ENCODE measurements at regions not wholly inside any gene's neighbourhood (a gene's known extent, or its start where the extent isn't known, plus 50 kb on each side); places are given as distances from the start of the nearest gene placed in this dataset.

DNA sequence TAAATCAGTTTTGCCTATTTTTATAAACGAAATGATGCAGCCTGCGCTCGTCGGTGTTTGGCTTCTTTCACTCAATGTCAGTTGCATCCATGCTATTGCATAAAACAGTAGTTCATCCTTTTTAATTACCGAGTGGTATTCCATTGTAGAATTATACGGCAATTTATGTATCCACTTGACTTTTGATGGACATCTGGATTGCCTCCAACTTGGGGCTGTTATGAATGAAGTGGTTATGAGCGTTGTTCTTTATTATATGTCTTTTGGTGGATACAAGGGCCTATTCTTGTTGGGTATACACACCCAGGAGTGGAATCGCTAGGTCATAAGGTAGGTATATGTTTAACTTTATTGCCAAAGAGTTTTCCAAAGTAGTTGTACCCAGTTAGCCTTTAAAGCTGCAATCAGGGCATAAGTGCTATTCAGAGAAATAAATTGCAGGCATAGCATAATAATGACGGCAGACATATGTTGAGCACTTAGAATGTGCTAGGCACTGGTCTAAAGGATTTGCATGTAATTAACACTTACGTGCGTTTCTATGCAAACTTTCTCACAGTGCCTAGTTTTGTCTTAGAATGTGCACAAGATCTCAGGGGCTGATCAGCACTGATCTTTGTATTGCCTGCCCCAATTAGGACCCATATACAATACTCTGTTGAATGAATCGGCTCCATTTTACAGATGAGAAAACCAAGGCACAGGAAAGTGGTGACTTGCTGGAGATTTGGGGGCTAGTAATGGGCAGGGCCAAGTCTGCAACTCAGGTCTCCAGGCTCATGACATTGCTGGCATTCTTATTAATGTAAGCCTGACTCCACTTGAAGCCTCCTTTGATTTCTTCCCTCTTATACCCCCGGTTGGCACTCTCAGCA is 407.0 kb downstream of the BCOR start:
- DNase-seq (no peak), ATAC-seq (ENCODE audit: low read depth) (no peak)
- 0 out of 2 replicates have a peak, but pooled peaks cover 2% of the 10 kb centered on the region for H3K9me3 ChIP-seq (ENCODE audit: control insufficient read depth, insufficient read depth, low read length)
- no peaks in the 10 kb centered on the region for H3K36me3 ChIP-seq (ENCODE audit: control insufficient read depth, insufficient read depth, low read length)
- no peaks in the 10 kb centered on the region for H3K4me1 ChIP-seq (ENCODE audit: control insufficient read depth, insufficient read depth, low read length)
- ChIA-PET CTCF (no interaction called here), POLR2A (ENCODE audit: unreplicated experiment) (no interaction called here)
- no peak overlapping the region for H2BK20ac ChIP-seq (ENCODE audit: low read depth, low read length)
- H3K9ac ChIP-seq (ENCODE audit: low read depth, low read length), result no peak overlapping the region
- in situ Hi-C loops (cut with MboI; ENCODE audit: low sequenced_read_pairs) (no loop called here), intact Hi-C loops (cut with micrococcal nuclease) (no loop called here), dilution Hi-C loops (cut with HindIII; ENCODE audit: low sequenced_read_pairs, unreplicated experiment) (no loop called here)
- no peak overlapping the region for H3K56ac ChIP-seq (ENCODE audit: extremely low read depth, insufficient read depth, low read length)
- H3K14ac ChIP-seq (replicated peaks; ENCODE audit: low read depth, low read length), result no peak overlapping the region
- H3K4me2 ChIP-seq (ENCODE audit: low read depth, low read length), result no peak overlapping the region
- no peak overlapping the region for H4K8ac ChIP-seq (ENCODE audit: low read depth in 2 of 2, low read length in 2 of 2)
- WGBS, 2 experiments (ENCODE audit: extremely low coverage in 2 of 2, insufficient read length in 1 of 2), result 76% methylated on average over 7 of the region's 13 CpGs; no CpG with 5 or more reads in 1 of the 2 experiments
- no peak overlapping the region for H3K27ac ChIP-seq (ENCODE audit: insufficient read depth, low read length)
- H2AK9ac ChIP-seq (replicated peaks; ENCODE audit: low read depth, low read length, poor library complexity), result no peak overlapping the region
- no peak overlapping the region for H4K5ac ChIP-seq (ENCODE audit: low read depth, low read length)
- H4K20me1 ChIP-seq (ENCODE audit: insufficient read depth, low read length), result no peaks in the 10 kb centered on the region
- H4K91ac ChIP-seq (ENCODE audit: insufficient read depth, low read depth, low read length), result no peak overlapping the region
- H3K4me3 ChIP-seq (ENCODE audit: insufficient read depth, low read depth, low read length), result no peak overlapping the region
- no peak overlapping the region for H3K4ac ChIP-seq (ENCODE audit: low read depth, low read length)
- H3K9me1 ChIP-seq (ENCODE audit: insufficient read depth, low read length), result no peaks in the 10 kb centered on the region
- H3K27me3 ChIP-seq (ENCODE audit: control insufficient read depth, insufficient read depth, low read length), result peaks cover 39% of the 10 kb centered on the region
- H2BK120ac ChIP-seq (ENCODE audit: low read depth, low read length), result no peak overlapping the region
- H3K18ac ChIP-seq (ENCODE audit: low read depth, low read length), result no peak overlapping the region
- no peaks in the 10 kb centered on the region for H3K79me1 ChIP-seq (ENCODE audit: low read depth in 1 of 2, low read length in 2 of 2)
- no peak overlapping the region for H2BK5ac ChIP-seq (ENCODE audit: low read depth, low read length, poor library complexity, severe bottlenecking)
- no peak overlapping the region for H2AK5ac ChIP-seq (ENCODE audit: low read depth, low read length)
- TF ChIP-seq RAD21 (IDR thresholded peaks at IDR 0.05; ENCODE audit: low read length) (no peak), CEBPB (IDR thresholded peaks at IDR 0.05; ENCODE audit: low read depth, low read length) (no peak), MXI1 (IDR thresholded peaks at IDR 0.05; ENCODE audit: borderline replicate concordance, low read depth, low read length) (no peak), NFE2L2 (IDR thresholded peaks at IDR 0.05; ENCODE audit: low read depth, low read length) (no peak), BHLHE40 (IDR thresholded peaks at IDR 0.05; ENCODE audit: low read depth, low read length) (no peak), POLR2A (IDR thresholded peaks at IDR 0.05; ENCODE audit: low read depth, low read length) (no peak), RFX5 (IDR thresholded peaks at IDR 0.05; ENCODE audit: low read depth, low read length) (no peak), MAFK (IDR thresholded peaks at IDR 0.05; ENCODE audit: low read depth, low read length) (no peak)
- TF ChIP-seq, protein P1, sequence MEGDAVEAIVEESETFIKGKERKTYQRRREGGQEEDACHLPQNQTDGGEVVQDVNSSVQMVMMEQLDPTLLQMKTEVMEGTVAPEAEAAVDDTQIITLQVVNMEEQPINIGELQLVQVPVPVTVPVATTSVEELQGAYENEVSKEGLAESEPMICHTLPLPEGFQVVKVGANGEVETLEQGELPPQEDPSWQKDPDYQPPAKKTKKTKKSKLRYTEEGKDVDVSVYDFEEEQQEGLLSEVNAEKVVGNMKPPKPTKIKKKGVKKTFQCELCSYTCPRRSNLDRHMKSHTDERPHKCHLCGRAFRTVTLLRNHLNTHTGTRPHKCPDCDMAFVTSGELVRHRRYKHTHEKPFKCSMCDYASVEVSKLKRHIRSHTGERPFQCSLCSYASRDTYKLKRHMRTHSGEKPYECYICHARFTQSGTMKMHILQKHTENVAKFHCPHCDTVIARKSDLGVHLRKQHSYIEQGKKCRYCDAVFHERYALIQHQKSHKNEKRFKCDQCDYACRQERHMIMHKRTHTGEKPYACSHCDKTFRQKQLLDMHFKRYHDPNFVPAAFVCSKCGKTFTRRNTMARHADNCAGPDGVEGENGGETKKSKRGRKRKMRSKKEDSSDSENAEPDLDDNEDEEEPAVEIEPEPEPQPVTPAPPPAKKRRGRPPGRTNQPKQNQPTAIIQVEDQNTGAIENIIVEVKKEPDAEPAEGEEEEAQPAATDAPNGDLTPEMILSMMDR (conservative IDR thresholded peaks at IDR 0.05; ENCODE audit: low read depth, low read length), result no peak
- no peak overlapping the region for H2AFZ ChIP-seq (replicated peaks; ENCODE audit: low read length, poor library complexity)
- no peak overlapping the region for H2BK15ac ChIP-seq (ENCODE audit: low read depth, low read length)
- H3K23ac ChIP-seq (ENCODE audit: low read depth, low read length), result no peak overlapping the region
- no TSS peak for BruUV-seq (replicated peaks)

Measured in IMR-90 (cell line).